Right lung (tissue), 2 donors: ENCODE measurements at regions not wholly inside any gene's neighbourhood (a gene's known extent, or its start where the extent isn't known, plus 50 kb on each side); places are given as distances from the start of the nearest gene placed in this dataset.
"Not testable (repeated sequence)": the region's sequence is repeated elsewhere in the genome, so short reads cannot be mapped to it uniquely, and the experiment has no call there.

Experiments
- DNase-seq, 2 donors: peaks; one replicate each; pipeline ENCODE4 v3.0.0-alpha.2; 2013

- DNase-seq, result no peak
Observed at GRCh38 chr2:91839904-91840868, 3031.0 kb upstream of the TEKT4 start.

GRCh38 chr2:91842264-91842663 lies 3029.0 kb upstream of the TEKT4 start:
- DNase-seq, result not testable (repeated sequence)

GRCh38 chr2:91842913-91843312 lies 3028.3 kb upstream of the TEKT4 start:
- not testable (repeated sequence) for DNase-seq

- DNase-seq, result not testable (repeated sequence)
Observed at GRCh38 chr2:91843723-91844450, 3027.3 kb upstream of the TEKT4 start.

- not testable (repeated sequence) for DNase-seq
Observed at GRCh38 chr2:91844451-91844825, 3026.8 kb upstream of the TEKT4 start.

GRCh38 chr2:91846388-91846787 lies 3024.8 kb upstream of the TEKT4 start:
- not testable (repeated sequence) for DNase-seq

- not testable (repeated sequence) for DNase-seq
Observed at GRCh38 chr2:91851689-91852420, 3019.4 kb upstream of the TEKT4 start.

GRCh38 chr2:91856971-91857370 lies 3014.3 kb upstream of the TEKT4 start:
- DNase-seq, result not testable (repeated sequence)

GRCh38 chr2:91857711-91858110 lies 3013.5 kb upstream of the TEKT4 start:
- DNase-seq, result not testable (repeated sequence)

GRCh38 chr2:91871716-91872115 lies 2999.5 kb upstream of the TEKT4 start:
- not testable (repeated sequence) for DNase-seq

GRCh38 chr2:91873416-91873815 lies 2997.8 kb upstream of the TEKT4 start:
- DNase-seq, result not testable (repeated sequence)

GRCh38 chr2:91877658-91878210 lies 2993.5 kb upstream of the TEKT4 start:
- not testable (repeated sequence) for DNase-seq

GRCh38 chr2:91895091-91895490 lies 2976.1 kb upstream of the TEKT4 start:
- not testable (repeated sequence) for DNase-seq

- DNase-seq, result not testable (repeated sequence)
Observed at GRCh38 chr2:91917602-91918001, 2953.6 kb upstream of the TEKT4 start.
